Muscle of leg (tissue), 3 donors: ENCODE measurements at regions not wholly inside any gene's neighbourhood (a gene's known extent, or its start where the extent isn't known, plus 50 kb on each side); places are given as distances from the start of the nearest gene placed in this dataset.
A peak's percentile ranks its signal among the peaks of the same experiment; 100 is the strongest.

ENCODE experiments used
- DNase-seq: peaks from one replicate; pipeline ENCODE4 v3.0.0; 2013
- H3K27ac ChIP-seq: one replicate; pipeline ENCODE4 v1.5.1; 2013; ENCODE audit warnings: mild to moderate bottlenecking, low read length, control low read depth
- H3K27me3 ChIP-seq: one replicate; pipeline ENCODE4 v1.6.1; 2013; ENCODE audit warnings: low read length; ENCODE audit not compliant: control insufficient read depth, insufficient read depth
- H3K36me3 ChIP-seq: one replicate; pipeline ENCODE4 v1.6.1; 2013; ENCODE audit warnings: low read length; ENCODE audit not compliant: control insufficient read depth, insufficient read depth
- H3K4me1 ChIP-seq: one replicate; pipeline ENCODE4 v1.6.1; 2013; ENCODE audit warnings: low read length; ENCODE audit not compliant: control insufficient read depth, insufficient read depth
- H3K4me3 ChIP-seq: one replicate; pipeline ENCODE4 v1.5.1; 2013; ENCODE audit warnings: low read length, control low read depth
- H3K9me3 ChIP-seq: replicated peaks from 2 replicates; pipeline ENCODE4 v1.6.1; 2013; ENCODE audit warnings: low read depth, low read length; ENCODE audit not compliant: control insufficient read depth
- WGBS: methylation state at CpG from one replicate; pipeline ENCODE4 v1.1.5; 2013; ENCODE audit warnings: missing lambda C conversion rate; ENCODE audit not compliant: insufficient coverage; 5-methylcytosine and 5-hydroxymethylcytosine counted together

DNA sequence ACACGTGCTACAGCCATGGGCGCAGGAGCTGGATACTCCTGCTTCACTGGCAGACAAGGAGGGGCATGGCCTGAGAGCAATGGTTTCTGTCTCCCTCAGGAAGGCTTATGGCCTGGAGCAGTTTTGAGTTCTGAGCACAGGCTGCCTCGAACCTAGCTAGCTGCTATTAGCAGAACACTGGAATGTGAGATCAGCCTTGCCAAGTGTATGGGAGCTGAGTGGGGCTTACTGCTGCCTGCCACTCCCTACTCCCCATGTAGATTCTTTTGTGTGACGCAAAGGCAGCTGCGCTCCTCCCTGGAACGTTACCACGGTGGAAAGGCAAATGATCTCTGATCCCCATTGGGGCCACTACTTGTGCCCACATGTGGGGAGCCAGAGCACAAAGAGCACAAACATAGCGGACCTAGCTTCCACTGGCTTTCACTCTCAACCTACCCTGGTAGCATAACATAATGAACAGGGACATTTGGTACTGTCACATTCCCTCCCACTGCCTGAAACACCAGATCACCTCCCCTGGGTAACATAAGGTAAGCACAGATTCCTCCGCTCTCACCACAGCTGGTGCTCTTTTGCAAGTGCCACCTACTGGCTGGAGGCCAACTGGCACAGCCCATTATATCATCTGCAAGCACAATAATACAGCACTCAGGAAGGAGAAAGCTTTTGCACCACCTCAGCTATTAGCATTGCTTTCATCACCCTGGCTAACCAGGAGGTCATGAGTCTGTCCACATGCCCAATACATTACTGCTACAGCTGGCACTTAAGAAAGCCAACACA is 84.6 kb upstream of the GUCY1A2 start:
- H3K27ac ChIP-seq = no peak overlapping the region
- peak; percentile 20 for DNase-seq
- no peaks in the 10 kb centered on the region for H3K4me1 ChIP-seq
- 71% methylated on average over 9 of the region's 9 CpGs for WGBS
- no peak overlapping the region for H3K4me3 ChIP-seq
- H3K36me3 ChIP-seq = no peaks in the 10 kb centered on the region
- H3K9me3 ChIP-seq = peaks cover 2% of the 10 kb centered on the region
- H3K27me3 ChIP-seq = no peaks in the 10 kb centered on the region

DNA sequence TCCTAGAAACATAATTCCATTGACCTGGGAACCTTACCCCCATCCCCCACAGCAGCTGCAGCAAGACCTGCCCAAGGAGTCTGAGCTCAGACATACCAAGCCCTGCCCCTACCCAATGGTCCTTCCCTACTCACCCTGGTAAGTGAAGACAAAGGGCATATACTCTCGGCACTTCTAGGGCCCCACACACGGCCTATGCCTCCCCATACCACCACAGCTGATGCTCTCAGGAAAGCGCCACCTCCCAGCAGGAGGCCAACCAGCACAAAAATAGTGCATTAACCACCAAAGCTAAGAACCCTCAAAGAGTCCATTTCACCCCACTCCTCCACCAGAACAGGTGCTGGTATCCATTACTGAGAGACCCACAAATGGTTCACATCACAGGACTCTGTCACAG is 74.4 kb upstream of the GUCY1A2 start:
- Histone ChIP-seq H3K36me3 (no peaks in the 10 kb centered on the region), H3K4me1 (no peaks in the 10 kb centered on the region), H3K4me3 (no peak overlapping the region), H3K9me3 (peaks cover 2% of the 10 kb centered on the region), H3K27me3 (no peaks in the 10 kb centered on the region), H3K27ac (no peak overlapping the region)
- WGBS = 100% methylated on average over 1 of the region's 3 CpGs
- DNase-seq = no peak

DNA sequence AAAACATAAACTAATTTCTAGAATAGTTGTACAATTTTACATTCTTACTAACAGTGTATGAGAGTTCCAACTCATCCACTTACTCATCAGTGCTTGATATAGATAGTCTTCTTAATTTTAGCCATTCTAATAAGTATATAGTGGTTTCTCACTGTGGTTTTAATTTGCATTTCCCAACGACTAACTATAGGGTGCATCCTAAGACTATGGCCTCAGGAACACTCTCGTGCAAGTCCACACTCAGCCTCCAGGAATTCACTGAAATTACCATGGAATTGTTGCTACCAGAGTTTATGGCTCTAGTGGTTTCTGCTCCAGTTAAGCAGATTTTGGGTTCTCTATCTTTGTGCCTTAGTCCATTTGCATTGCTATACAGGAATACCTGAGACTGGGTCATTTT is 60.1 kb upstream of the GUCY1A2 start:
- H3K36me3 ChIP-seq = no peaks in the 10 kb centered on the region

DNA sequence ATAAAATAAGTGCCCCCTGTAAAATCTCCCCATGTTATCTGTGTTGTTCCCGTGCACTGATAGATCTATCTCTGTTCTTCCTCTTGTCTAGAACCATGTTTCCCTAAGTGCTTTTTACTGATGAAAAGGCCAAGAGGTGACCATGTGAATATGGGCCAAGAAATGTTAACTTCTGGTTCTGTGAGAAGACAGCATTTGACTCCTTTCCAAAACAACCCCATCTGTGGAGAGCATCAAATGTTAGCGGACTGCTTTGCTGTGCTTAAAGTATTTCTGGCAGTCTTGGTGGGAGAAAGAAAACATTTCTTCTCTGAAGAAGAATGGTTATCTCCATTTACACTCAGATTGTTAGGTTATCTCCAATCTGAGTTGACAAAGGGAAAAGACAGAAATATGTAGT is 58.6 kb upstream of the GUCY1A2 start:
- peak; percentile 26 for DNase-seq
- no CpG with 5 or more reads among the region's 2 CpGs for WGBS

More for the DNA sequence above, 60.1 kb upstream of the GUCY1A2 start:
- Histone ChIP-seq H3K4me1 (no peaks in the 10 kb centered on the region), H3K27ac (no peak overlapping the region), H3K4me3 (no peak overlapping the region), H3K9me3 (peaks cover 5% of the 10 kb centered on the region), H3K27me3 (no peaks in the 10 kb centered on the region)
- no CpG with 5 or more reads among the region's 2 CpGs for WGBS
- DNase-seq = no peak

DNA sequence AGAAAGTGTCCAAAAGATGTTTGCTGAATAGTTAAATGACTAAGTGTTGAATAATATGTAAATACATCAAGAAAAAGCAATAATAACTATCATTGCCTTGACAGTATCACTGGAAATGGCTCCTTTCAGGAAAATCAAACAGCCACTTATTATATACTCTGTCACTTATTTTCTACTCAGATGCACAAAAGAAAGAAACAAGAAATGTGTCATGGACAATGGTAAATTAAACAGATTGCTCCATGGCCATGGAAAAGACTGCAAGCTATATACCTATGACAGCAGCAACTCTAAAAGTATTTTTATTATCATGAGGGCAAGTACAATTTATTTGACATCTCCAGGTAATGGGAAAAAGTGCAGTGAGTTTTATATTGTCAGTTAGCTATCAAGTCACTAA is 52.9 kb upstream of the GUCY1A2 start:
- DNase-seq = no peak
- H3K36me3 ChIP-seq = no peaks in the 10 kb centered on the region
- H3K4me1 ChIP-seq = no peaks in the 10 kb centered on the region
- no peaks in the 10 kb centered on the region for H3K9me3 ChIP-seq
- H3K4me3 ChIP-seq = no peak overlapping the region
- H3K27ac ChIP-seq = no peak overlapping the region
- H3K27me3 ChIP-seq = no peaks in the 10 kb centered on the region

More for the DNA sequence above, 58.6 kb upstream of the GUCY1A2 start:
- Histone ChIP-seq H3K4me3 (no peak overlapping the region), H3K4me1 (no peaks in the 10 kb centered on the region), H3K27ac (no peak overlapping the region), H3K27me3 (no peaks in the 10 kb centered on the region), H3K9me3 (peaks cover 2% of the 10 kb centered on the region), H3K36me3 (no peaks in the 10 kb centered on the region)
